ENCODE measurements at regions not wholly inside any gene's neighbourhood (a gene's known extent, or its start where the extent isn't known, plus 50 kb on each side); places are given as distances from the start of the nearest gene placed in this dataset.

DNA sequence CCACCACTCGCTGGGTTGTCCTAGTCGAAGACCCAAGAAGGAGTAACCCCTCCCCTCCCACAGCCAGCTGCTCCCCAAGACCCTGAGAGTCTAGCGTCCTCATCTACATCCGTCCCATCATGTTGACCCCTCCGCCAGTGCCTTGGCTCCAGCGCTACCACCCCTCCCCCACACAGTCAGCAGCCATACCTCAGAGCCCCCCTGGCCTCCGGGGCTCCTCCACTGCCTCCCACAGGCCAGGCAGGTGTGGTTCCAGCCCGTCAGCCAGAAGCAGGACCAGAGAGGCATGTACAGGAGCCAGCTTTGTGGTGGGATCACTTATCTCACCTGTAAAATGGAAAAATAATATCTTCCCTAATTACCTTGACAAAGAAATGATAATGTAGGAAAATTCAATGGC, 51.5 kb upstream of the PHF21B start:
- peaks cover 18% of the 10 kb centered on the region for H3K4me1 ChIP-seq (replicated peaks)
- H3K36me3 ChIP-seq: no peaks in the 10 kb centered on the region
- H3K9me3 ChIP-seq (replicated peaks): no peaks in the 10 kb centered on the region
- DNase-seq (ENCODE audit: low read depth in 1 of 2, low spot score in 2 of 2): no peak
- no peaks in the 10 kb centered on the region for H3K27me3 ChIP-seq (replicated peaks)
- H3K27ac ChIP-seq: no peak overlapping the region
- H3K4me3 ChIP-seq: no peak overlapping the region

DNA sequence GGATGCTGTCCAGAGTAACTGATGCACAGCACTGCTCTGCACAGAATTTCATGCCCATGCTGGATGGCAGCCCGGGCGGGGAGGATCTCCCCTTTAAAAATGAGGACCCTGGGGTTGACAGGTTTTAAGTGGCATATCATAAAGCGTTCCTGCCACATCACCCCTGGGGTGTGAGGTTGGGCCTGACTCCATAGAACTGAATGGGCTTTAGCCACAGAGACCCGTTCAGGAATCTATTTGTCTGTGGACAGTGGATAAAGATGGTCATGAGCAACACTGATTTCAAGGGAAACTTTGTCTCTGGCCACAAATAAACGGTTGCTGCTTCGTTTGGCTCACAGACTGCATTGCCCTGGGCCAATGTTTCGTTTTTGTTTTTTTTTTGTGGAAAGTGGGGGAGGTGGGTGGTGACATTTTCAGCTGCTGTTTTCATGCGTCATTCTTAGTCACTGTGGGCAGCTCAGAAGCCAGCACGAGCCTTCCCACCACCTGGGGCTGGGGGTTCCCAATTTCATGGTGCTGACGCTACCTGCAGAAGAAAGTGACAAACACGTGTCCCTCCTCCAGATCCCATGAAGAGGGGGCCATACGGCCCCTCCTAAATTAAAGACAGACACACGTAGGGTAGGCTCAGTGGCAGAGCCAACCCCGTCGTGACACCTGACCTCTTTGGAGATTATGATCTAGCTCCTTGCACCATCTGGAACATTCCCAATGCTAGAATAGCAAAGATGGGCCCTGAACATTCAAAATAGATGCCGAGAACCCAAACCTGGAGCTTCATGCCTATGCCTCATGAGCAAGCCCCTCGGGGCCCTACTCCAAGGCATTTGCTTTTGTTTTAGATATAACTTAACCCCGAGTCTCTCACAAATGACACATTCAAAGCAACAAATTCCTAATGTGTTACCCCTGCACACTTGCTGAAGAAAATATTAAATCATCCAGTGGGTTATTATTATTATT, 54.8 kb upstream of the PHF21B start:
- 0 out of 2 replicates have a peak, but pooled peaks cover 3% of the 10 kb centered on the region for H3K9me3 ChIP-seq (replicated peaks)
- peak overlapping the region; percentile 51 for H3K27ac ChIP-seq
- H3K4me1 ChIP-seq (replicated peaks): peaks cover 18% of the 10 kb centered on the region
- DNase-seq (ENCODE audit: low read depth in 1 of 2, low spot score in 2 of 2): peak; percentile 64 to 85
- H3K4me3 ChIP-seq: no peak overlapping the region
- no peaks in the 10 kb centered on the region for H3K36me3 ChIP-seq
- no peaks in the 10 kb centered on the region for H3K27me3 ChIP-seq (replicated peaks)

DNA sequence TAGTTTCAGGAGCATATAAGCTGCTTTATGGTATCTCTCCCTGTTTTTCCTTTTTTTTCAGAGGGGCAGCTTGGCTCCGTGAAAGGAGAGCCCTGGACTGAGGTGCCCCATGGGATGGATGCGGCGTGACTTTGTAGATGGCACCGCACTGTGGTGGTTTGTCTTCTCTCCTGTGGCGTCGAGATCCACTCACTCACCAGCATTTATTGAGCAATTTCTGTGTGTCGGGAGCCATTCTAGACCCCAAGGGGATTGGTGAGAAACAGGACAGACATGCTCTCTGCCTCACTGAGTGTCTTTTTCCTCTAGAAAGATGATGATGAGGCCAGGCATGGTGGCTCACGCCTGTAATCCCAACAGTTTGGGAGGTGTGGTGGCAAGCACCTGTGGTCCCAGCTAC, 55.9 kb upstream of the PHF21B start:
- Histone ChIP-seq H3K4me3 (no peak overlapping the region), H3K27me3 (replicated peaks) (no peaks in the 10 kb centered on the region), H3K27ac (no peak overlapping the region), H3K9me3 (replicated peaks) (0 out of 2 replicates have a peak, but pooled peaks cover 3% of the 10 kb centered on the region), H3K4me1 (replicated peaks) (peaks cover 18% of the 10 kb centered on the region), H3K36me3 (no peaks in the 10 kb centered on the region)
- no peak for DNase-seq (ENCODE audit: low read depth in 1 of 2, low spot score in 2 of 2)

DNA sequence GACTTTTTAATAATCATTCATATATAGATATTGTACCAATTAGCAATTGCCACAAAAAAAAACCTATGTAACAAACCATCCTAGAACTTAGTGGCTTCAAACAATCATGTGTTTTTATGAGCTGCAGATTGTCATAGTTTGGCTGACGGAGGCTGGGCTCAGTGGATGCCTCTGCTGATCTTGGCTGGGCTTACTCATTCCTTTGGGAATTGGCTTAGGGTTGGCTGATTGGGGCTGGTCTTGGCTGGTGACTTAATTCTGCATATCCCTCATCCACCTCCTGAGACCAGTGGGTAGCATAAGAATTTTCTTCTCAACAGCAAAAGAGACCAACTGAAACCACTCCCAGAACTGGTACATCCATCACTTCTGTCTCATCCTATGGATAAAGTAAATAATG, 57.9 kb upstream of the PHF21B start:
- DNase-seq (ENCODE audit: low read depth in 1 of 2, low spot score in 2 of 2): no peak
- peaks cover 27% of the 10 kb centered on the region for H3K4me1 ChIP-seq (replicated peaks)
- H3K27me3 ChIP-seq (replicated peaks): no peaks in the 10 kb centered on the region
- 0 out of 2 replicates have a peak, but pooled peaks cover 3% of the 10 kb centered on the region for H3K9me3 ChIP-seq (replicated peaks)
- H3K27ac ChIP-seq: no peak overlapping the region
- H3K36me3 ChIP-seq: no peaks in the 10 kb centered on the region
- H3K4me3 ChIP-seq: no peak overlapping the region

DNA sequence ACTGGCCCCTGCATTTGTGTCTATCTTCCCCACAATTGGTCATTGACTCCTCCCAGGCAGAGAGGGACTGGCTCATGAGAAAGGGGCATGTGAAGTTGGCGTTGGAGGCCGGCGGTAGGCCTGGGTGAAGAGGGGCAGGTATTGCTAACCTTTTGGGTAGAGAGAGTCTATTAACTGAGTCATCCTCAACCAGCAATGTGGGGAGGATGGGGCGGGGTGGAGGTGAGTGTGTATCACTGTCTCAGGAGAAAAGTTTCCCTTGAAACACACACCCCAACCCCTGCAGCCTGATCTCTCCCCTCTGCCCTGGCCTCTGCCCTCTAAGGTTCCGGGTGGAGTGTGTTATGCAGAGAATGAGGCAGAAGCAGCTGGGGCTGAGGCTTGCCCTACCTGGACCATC, 60.1 kb upstream of the PHF21B start:
- DNase-seq (ENCODE audit: low read depth in 1 of 2, low spot score in 2 of 2): no peak
- Histone ChIP-seq H3K4me3 (no peak overlapping the region), H3K27ac (no peak overlapping the region), H3K27me3 (replicated peaks) (no peaks in the 10 kb centered on the region), H3K9me3 (replicated peaks) (0 out of 2 replicates have a peak, but pooled peaks cover 3% of the 10 kb centered on the region), H3K4me1 (replicated peaks) (peaks cover 16% of the 10 kb centered on the region), H3K36me3 (no peaks in the 10 kb centered on the region)

DNA sequence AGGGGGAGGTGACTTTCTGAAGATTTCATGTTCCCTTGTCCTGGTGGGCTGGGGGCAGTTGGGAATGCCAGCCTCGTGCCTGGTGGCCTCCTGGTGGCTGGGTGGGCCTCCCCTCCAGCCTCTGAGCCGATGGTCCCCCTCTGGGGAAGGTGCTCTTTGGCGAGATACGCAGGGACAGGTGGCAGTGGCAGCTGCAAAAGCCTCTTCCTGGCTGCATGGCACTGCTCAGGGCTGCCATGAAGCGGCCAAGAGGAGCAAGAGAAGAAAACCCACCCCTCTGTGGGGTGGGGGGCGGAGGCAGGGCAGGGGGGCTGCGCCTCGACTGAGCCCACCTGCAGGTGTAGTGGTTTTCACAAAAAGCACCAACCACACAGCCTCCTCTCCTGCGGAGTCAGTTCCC, 61.8 kb upstream of the PHF21B start:
- Histone ChIP-seq H3K27ac (no peak overlapping the region), H3K4me1 (replicated peaks) (peaks cover 14% of the 10 kb centered on the region), H3K27me3 (replicated peaks) (no peaks in the 10 kb centered on the region), H3K36me3 (no peaks in the 10 kb centered on the region), H3K4me3 (no peak overlapping the region), H3K9me3 (replicated peaks) (0 out of 2 replicates have a peak, but pooled peaks cover 3% of the 10 kb centered on the region)
- no peak for DNase-seq (ENCODE audit: low read depth in 1 of 2, low spot score in 2 of 2)

DNA sequence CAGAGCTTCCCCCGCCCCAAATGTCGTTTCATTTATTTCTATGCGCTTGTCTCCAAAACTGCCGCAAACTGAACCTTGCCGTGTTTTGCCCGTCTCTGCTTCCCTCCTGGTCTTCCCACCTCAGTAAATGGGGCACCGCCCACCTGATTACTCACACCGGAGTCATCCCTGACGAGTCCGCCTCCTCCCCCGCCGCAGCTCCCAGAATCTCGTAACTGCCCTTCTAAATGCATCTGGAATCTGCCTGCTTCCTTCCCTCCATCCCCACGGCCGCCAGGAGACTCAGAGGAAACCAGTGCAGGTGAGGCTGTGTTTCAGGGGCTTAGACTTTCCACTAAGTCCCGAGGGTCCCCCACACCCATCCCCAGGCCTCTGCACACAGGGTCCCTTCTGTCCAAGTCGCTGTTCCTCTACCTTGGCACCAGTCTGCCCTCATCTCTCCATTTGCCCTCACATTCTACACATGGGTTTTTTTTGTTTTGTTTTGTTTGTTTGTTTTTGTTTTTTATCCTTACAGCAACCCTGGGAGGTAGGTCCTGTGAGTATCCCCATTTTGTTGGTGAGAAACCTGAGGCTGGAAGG, 62.6 kb upstream of the PHF21B start:
- peak; percentile 72 to 90 for DNase-seq (ENCODE audit: low read depth in 1 of 2, low spot score in 2 of 2)
- H3K9me3 ChIP-seq (replicated peaks): 0 out of 2 replicates have a peak, but pooled peaks cover 3% of the 10 kb centered on the region
- 0 out of 2 replicates have a peak, but pooled peaks cover 3% of the 10 kb centered on the region for H3K27me3 ChIP-seq (replicated peaks)
- H3K4me3 ChIP-seq: no peak overlapping the region
- no peak overlapping the region for H3K27ac ChIP-seq
- no peaks in the 10 kb centered on the region for H3K36me3 ChIP-seq
- H3K4me1 ChIP-seq (replicated peaks): peaks cover 14% of the 10 kb centered on the region

DNA sequence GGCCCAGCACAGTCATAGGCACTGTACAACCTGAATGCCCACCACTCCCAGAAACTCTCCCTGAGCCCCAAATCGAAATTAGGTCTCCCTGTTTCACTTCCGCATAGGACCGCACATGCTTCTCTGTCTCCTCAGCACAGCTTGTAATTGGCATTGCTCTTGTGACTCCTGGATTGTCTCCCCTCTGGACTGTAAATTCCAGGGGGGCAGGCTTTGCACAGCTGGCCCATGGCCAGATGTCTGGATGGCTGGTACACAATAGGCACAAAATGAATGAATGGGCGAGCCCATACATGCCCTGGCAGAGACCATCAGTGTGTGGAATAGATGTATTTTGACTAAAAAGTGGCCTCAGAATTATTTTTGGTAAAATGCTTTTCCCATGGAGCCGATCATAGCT, 63.3 kb upstream of the PHF21B start:
- Histone ChIP-seq H3K36me3 (no peaks in the 10 kb centered on the region), H3K4me1 (replicated peaks) (peaks cover 14% of the 10 kb centered on the region), H3K9me3 (replicated peaks) (no peaks in the 10 kb centered on the region), H3K27me3 (replicated peaks) (peaks cover 10% of the 10 kb centered on the region), H3K4me3 (no peak overlapping the region), H3K27ac (no peak overlapping the region)
- DNase-seq (ENCODE audit: low read depth in 1 of 2, low spot score in 2 of 2): no peak

DNA sequence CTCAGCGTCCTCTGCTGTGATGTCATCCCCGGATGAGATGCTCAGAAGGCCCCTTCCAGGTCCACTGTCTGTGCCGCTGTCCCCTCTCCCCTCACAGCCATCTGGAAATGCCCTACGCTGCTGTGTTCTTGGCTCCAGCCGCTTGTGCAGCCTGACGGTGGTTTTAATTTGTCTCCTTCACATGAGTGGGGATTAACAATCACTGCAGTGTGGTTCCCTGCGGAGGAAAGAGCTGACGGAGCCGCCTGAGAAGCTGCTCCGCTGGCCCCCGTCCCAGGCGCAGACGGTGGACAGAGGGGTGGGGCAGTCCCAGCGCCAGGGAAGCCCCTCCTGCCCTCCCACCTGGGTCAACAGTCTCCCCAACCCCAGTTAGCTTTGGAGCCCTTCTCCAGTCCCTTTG, 67.5 kb upstream of the PHF21B start:
- H3K4me1 ChIP-seq (replicated peaks): peaks cover 9% of the 10 kb centered on the region
- no peaks in the 10 kb centered on the region for H3K9me3 ChIP-seq (replicated peaks)
- no peak overlapping the region for H3K27ac ChIP-seq
- H3K27me3 ChIP-seq (replicated peaks): peaks cover 12% of the 10 kb centered on the region
- H3K4me3 ChIP-seq: no peak overlapping the region
- no peak for DNase-seq (ENCODE audit: low read depth in 1 of 2, low spot score in 2 of 2)
- no peaks in the 10 kb centered on the region for H3K36me3 ChIP-seq

DNA sequence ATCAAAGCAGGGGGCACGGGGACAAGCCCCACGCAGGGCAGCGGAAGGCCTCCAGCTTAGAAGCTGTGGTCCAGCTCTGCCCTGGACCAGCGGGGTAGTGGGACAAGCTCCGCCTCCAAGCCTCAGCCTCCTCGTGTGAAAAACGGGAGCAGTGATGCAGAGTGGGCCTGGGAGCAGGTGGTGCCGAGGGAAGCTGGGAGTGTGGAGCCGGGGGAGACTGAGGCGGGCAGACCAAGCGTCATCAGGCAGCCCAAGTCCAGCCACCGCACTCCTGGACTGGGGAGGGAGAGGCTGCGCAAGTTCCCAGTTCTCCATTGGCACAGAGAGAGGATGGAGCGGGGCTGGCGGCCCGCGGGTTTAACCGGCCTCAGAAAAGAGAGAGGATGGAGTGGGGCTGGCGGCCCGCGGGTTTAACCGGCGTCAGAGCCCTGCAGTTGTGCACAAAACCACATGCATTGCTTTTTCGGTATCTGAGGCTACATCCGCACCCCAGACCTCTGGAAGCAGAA, 68.1 kb upstream of the PHF21B start:
- peaks cover 12% of the 10 kb centered on the region for H3K27me3 ChIP-seq (replicated peaks)
- DNase-seq (ENCODE audit: low read depth in 1 of 2, low spot score in 2 of 2): no peak
- H3K4me1 ChIP-seq (replicated peaks): peaks cover 5% of the 10 kb centered on the region
- no peak overlapping the region for H3K27ac ChIP-seq
- no peak overlapping the region for H3K4me3 ChIP-seq
- no peaks in the 10 kb centered on the region for H3K36me3 ChIP-seq
- H3K9me3 ChIP-seq (replicated peaks): no peaks in the 10 kb centered on the region

DNA sequence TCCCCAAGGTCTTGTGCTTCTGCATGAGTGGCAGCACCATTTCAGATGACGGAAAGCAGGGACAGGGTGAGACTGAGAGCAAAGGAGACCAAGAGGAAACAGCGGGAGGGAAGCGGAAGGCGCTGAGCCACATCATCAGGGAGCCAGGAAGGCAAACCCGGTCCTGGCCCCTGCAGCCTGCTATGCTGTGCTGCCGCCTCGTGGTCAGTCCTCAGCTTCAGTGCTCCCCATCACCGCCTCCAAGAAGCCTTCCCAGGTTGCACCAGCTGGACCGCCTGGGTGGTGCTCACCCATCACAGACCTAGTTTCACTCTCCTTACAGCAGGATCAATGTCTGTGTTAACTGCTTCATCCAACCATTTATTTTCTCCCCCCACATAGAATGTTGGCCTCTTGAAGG, 73.0 kb upstream of the PHF21B start:
- Histone ChIP-seq H3K27me3 (replicated peaks) (peaks cover 5% of the 10 kb centered on the region), H3K4me1 (replicated peaks) (peaks cover 25% of the 10 kb centered on the region), H3K4me3 (no peak overlapping the region), H3K9me3 (replicated peaks) (no peaks in the 10 kb centered on the region), H3K36me3 (no peaks in the 10 kb centered on the region), H3K27ac (no peak overlapping the region)
- DNase-seq (ENCODE audit: low read depth in 1 of 2, low spot score in 2 of 2): no peak

DNA sequence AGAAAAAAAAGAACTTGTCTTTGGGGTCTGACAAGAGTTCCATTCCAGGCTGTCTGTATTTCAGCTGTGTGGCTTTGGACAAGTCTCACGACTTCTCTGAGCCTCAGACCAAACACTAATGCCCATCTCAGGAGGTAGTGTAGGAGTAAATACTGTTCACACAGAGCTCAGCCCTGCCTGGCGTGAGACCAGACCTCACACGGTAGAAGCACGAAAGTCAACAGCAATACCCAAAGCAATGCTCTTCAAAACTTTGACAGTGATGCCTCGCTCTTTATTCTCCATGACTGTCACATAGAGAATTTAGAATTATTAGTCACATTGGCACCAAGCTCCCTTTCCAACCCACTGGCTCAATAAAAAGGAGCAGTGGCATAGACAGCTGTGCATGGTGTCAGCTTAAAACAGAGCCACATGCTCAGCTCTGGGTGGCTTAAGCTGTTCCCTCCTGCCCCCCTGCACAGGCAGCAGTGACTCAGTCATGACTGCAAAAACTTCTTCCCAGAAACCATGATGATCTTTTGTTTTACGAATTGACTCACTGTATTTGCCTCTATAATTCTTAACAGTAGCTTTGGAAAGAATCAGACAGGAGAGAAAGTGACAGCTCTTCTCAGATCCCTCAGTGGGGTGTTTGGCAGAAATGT, 74.0 kb upstream of the PHF21B start:
- no peaks in the 10 kb centered on the region for H3K27me3 ChIP-seq (replicated peaks)
- H3K27ac ChIP-seq: peak overlapping the region; percentile 45
- peaks cover 25% of the 10 kb centered on the region for H3K4me1 ChIP-seq (replicated peaks)
- no peaks in the 10 kb centered on the region for H3K36me3 ChIP-seq
- H3K4me3 ChIP-seq: no peak overlapping the region
- peak; percentile 90 to 94 for DNase-seq (ENCODE audit: low read depth in 1 of 2, low spot score in 2 of 2)
- no peaks in the 10 kb centered on the region for H3K9me3 ChIP-seq (replicated peaks)

DNA sequence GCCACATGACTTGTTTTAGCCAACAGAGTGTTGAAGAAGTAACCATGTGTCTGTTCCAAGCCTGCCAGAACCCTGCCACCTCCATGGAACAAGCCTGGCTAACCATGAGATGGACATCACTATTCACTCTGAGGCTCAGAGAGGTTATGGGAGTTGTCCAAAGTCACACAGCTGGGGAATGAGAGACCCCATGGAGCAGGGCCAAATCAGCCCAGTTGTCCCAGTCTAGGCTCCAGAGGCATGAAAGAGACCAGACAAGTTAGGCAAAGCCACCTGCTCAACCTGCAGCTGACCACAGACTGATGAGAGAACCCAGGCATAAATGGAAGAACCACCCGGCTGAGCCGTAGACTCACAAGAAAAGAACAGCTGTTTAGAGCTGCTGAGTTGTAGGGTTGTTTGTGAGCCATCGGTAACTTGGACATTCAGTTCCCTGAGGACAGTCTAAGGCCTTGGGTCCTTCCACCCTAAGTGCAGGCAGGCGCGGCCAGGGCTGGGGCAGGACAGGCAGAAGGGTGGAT, 74.7 kb upstream of the PHF21B start:
- H3K27me3 ChIP-seq (replicated peaks): no peaks in the 10 kb centered on the region
- no peak for DNase-seq (ENCODE audit: low read depth in 1 of 2, low spot score in 2 of 2)
- H3K36me3 ChIP-seq: no peaks in the 10 kb centered on the region
- H3K4me3 ChIP-seq: no peak overlapping the region
- H3K27ac ChIP-seq: peak overlapping the region; percentile 45
- peaks cover 25% of the 10 kb centered on the region for H3K4me1 ChIP-seq (replicated peaks)
- no peaks in the 10 kb centered on the region for H3K9me3 ChIP-seq (replicated peaks)
